Naive thymus-derived CD4-positive, alpha-beta T cell (primary cell): ENCODE measurements at regions not wholly inside any gene's neighbourhood (a gene's known extent, or its start where the extent isn't known, plus 50 kb on each side); places are given as distances from the start of the nearest gene placed in this dataset.

ENCODE experiments used
- ATAC-seq: fragments of 150-1000 bp; cut with Tn5 transposase; 2 replicates; pipeline ENCODE4 v1.10.0; 2021; ENCODE audit warnings: mild to moderate bottlenecking, moderate library complexity
- CTCF ChIA-PET: fragments of 350-600 bp; sonication (Branson Sonifier 250); formaldehyde crosslinking; loops from one replicate; lab custom pipeline; 2021; ENCODE audit warnings: antibody characterized with exemption; lab: Charles Lee
- POLR2A ChIA-PET: fragments of 350-600 bp; sonication (Branson Sonifier 250); formaldehyde crosslinking; loops from one replicate; lab custom pipeline; 2021; ENCODE audit warnings: antibody characterized with exemption, inconsistent platforms; lab: Charles Lee
- DNase-seq, 9 donors: peaks; one replicate each; pipeline versions ENCODE4 v3.0.0 to v3.0.0-alpha.2; 2020 to 2022; ENCODE audit warnings: mixed read lengths in 1 of 9
- H3K27ac ChIP-seq: one replicate; pipeline ENCODE4 v1.7.0; 2013; ENCODE audit warnings: mild to moderate bottlenecking, low read depth, low read length, moderate library complexity
- H3K27me3 ChIP-seq, 2 donors: one replicate each; pipeline ENCODE4 v1.7.0; 2013; ENCODE audit warnings: low read length in 2 of 2, mild to moderate bottlenecking in 2 of 2, moderate library complexity in 2 of 2; ENCODE audit not compliant: control insufficient read depth in 2 of 2, insufficient read depth in 2 of 2
- H3K36me3 ChIP-seq, 3 experiments: 1 replicate in 2 of 3; 2 replicates in 1 of 3; pipeline ENCODE4 v1.7.0; 2013; ENCODE audit warnings: low read length in 3 of 3, mild to moderate bottlenecking in 3 of 3, moderate library complexity in 1 of 3; ENCODE audit not compliant: insufficient read depth in 3 of 3, control insufficient read depth in 2 of 3
- H3K4me1 ChIP-seq, 2 donors: one replicate each; pipeline ENCODE4 v1.7.0; 2013; ENCODE audit warnings: low read length in 2 of 2, mild to moderate bottlenecking in 2 of 2, moderate library complexity in 1 of 2; ENCODE audit not compliant: control insufficient read depth in 2 of 2, insufficient read depth in 2 of 2
- H3K4me3 ChIP-seq: 2 replicates; pipeline ENCODE4 v1.7.0; 2013; ENCODE audit warnings: mild to moderate bottlenecking, low read length
- H3K9me3 ChIP-seq, 3 experiments: 1 replicate in 2 of 3; 2 replicates in 1 of 3; pipeline ENCODE4 v1.7.0; 2013; ENCODE audit warnings: low read length in 3 of 3; ENCODE audit not compliant: control insufficient read depth in 2 of 3
- H3K27ac Mint-ChIP-seq, 9 donors: one replicate each; pipeline ENCODE4 v1.8.0; 2020 to 2022; ENCODE audit warnings: mixed read lengths in 9 of 9, mild to moderate bottlenecking in 8 of 9, moderate library complexity in 5 of 9, inconsistent platforms in 2 of 9
- H3K27me3 Mint-ChIP-seq, 5 donors: one replicate each; pipeline ENCODE4 v1.8.0; 2021 to 2022; ENCODE audit warnings: mixed read lengths in 5 of 5, mild to moderate bottlenecking in 1 of 5
- H3K36me3 Mint-ChIP-seq, 5 donors: one replicate each; pipeline ENCODE4 v1.8.0; 2020 to 2022; ENCODE audit warnings: mixed read lengths in 5 of 5, mild to moderate bottlenecking in 3 of 5, inconsistent platforms in 1 of 5
- H3K4me1 Mint-ChIP-seq, 7 donors: one replicate each; pipeline ENCODE4 v1.8.0; 2020 to 2022; ENCODE audit warnings: mixed read lengths in 7 of 7, mild to moderate bottlenecking in 3 of 7, inconsistent platforms in 1 of 7
- H3K4me3 Mint-ChIP-seq, 10 donors: one replicate each; pipeline ENCODE4 v1.8.0; 2020 to 2022; ENCODE audit warnings: mild to moderate bottlenecking in 10 of 10, mixed read lengths in 10 of 10, moderate library complexity in 6 of 10, inconsistent platforms in 2 of 10
- H3K9me3 Mint-ChIP-seq, 11 donors: one replicate each; pipeline ENCODE4 v1.8.0; 2020 to 2022; ENCODE audit warnings: mixed read lengths in 11 of 11, mild to moderate bottlenecking in 4 of 11, inconsistent platforms in 1 of 11, moderate library complexity in 1 of 11
- intact Hi-C, 2 donors: fragments of 100-400 bp; cut with micrococcal nuclease; formaldehyde crosslinking; loops; one replicate each; pipeline ENCODE4 v1.15.1; 2023

DNA sequence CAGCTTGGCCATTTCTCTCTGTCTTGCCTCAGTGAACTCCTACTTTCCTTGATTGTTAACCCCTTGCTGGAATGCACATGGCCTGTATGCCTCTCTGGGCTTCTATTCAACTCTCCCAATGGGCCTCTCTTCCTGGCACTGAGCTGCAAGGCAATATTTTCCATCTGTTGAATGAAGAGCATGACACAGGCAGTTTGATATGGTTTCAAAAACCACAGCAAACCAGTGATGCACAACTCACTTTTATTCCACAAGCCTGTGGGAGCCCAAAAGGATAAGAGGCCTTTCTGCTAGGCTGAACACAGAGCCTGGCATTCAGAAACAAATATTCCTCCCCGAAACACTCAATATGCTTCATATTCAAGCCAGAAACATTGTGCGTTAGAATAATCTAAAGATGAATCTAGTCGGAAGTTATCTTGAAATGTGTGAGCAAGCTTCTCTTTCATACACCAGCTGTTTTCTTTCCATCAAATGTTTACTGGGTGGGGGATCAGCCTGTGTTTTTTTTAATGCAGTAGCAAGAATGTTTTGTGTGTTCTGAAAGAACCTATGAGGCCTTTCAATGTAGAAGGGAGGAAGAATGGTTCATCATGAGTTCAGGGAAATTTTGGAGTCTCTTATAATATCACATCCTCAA lies 443.1 kb upstream of the SPRY2 start:
- Mint-ChIP-seq H3K4me3 (no peak overlapping the region), H3K27me3 (no peaks in the 10 kb centered on the region), H3K4me1 (no peaks in the 10 kb centered on the region), H3K36me3 (no peaks in the 10 kb centered on the region), H3K27ac (no peak overlapping the region), H3K9me3 (peaks cover 0 to 5% (median 0%) of the 10 kb centered on the region in 11 donors)
- no peak for DNase-seq
- H3K27ac ChIP-seq = no peak overlapping the region
- POLR2A ChIA-PET = no interaction called here
- no peaks in the 10 kb centered on the region for H3K4me1 ChIP-seq
- CTCF ChIA-PET = no interaction called here
- ATAC-seq = no peak
- H3K9me3 ChIP-seq = no peaks in the 10 kb centered on the region
- H3K27me3 ChIP-seq = no peaks in the 10 kb centered on the region
- no peaks in the 10 kb centered on the region for H3K36me3 ChIP-seq
- intact Hi-C loops = no loop called here
- no peak overlapping the region for H3K4me3 ChIP-seq

- Mint-ChIP-seq H3K27me3 (no peaks in the 10 kb centered on the region), H3K27ac (no peak overlapping the region), H3K4me3 (no peak overlapping the region), H3K4me1 (no peaks in the 10 kb centered on the region), H3K36me3 (no peaks in the 10 kb centered on the region), H3K9me3 (peaks cover 0 to 5% (median 0%) of the 10 kb centered on the region in 11 donors)
- intact Hi-C loops = no loop called here
- ChIA-PET CTCF (no interaction called here), POLR2A (no interaction called here)
- H3K36me3 ChIP-seq = no peaks in the 10 kb centered on the region
- H3K9me3 ChIP-seq = no peaks in the 10 kb centered on the region
- H3K27me3 ChIP-seq = no peaks in the 10 kb centered on the region
- no peak overlapping the region for H3K4me3 ChIP-seq
- DNase-seq (no peak), ATAC-seq (no peak)
- H3K4me1 ChIP-seq = no peaks in the 10 kb centered on the region
- H3K27ac ChIP-seq = no peak overlapping the region
Measured at GRCh38 chr13:80782441-80782840, 441.5 kb upstream of the SPRY2 start.

DNA sequence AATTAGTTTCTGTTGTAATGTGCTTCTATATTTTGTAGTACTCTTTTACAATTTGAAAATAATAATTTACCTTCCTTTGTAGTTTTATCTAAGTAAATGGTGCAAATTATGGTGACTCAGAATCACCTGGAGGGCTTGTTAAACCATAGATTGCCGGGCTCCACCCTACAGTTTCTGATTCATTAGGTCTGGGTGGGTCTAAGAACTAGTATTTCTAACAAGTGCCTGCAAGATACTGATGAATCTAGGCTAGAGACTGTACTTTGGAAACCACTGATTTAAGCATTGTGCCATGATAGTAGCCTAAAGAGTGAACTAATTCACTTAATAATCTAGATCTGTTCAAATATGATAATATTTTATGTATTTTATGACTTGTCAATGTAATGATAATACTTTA lies 437.4 kb upstream of the SPRY2 start:
- Histone ChIP-seq H3K9me3 (no peaks in the 10 kb centered on the region), H3K4me3 (no peak overlapping the region), H3K4me1 (no peaks in the 10 kb centered on the region), H3K36me3 (no peaks in the 10 kb centered on the region), H3K27ac (no peak overlapping the region), H3K27me3 (no peaks in the 10 kb centered on the region)
- intact Hi-C loops = no loop called here
- ChIA-PET POLR2A (no interaction called here), CTCF (no interaction called here)
- ATAC-seq (no peak), DNase-seq (no peak)
- Mint-ChIP-seq H3K4me1 (no peaks in the 10 kb centered on the region), H3K9me3 (peaks cover 0 to 6% (median 0%) of the 10 kb centered on the region in 11 donors), H3K27ac (no peak overlapping the region), H3K27me3 (no peaks in the 10 kb centered on the region), H3K36me3 (no peaks in the 10 kb centered on the region), H3K4me3 (no peak overlapping the region)

DNA sequence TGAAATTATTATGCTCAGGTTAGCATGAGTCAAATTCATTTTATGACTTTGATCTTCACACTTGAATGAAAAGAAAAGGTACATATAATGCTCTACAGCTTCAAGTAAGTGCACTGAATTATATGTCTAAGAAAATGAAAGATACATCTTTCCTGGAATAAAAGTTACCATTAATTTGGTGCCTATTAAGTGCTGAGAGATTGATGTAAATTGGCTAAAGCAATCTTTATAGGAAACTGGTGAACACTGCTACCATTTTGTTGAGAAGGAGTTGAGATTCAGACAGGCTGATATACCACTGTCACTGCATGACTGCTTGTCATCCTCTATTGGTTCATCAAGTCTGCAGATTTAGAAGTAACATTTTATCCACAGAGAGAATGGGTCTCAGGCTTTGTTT lies 416.8 kb upstream of the SPRY2 start:
- POLR2A ChIA-PET = no interaction called here
- CTCF ChIA-PET = no interaction called here

GRCh38 chr13:80755910-80756309 lies 415.0 kb upstream of the SPRY2 start:
- Histone ChIP-seq H3K4me3 (no peak overlapping the region), H3K27me3 (no peaks in the 10 kb centered on the region), H3K9me3 (no peaks in the 10 kb centered on the region), H3K36me3 (no peaks in the 10 kb centered on the region), H3K27ac (no peak overlapping the region), H3K4me1 (no peaks in the 10 kb centered on the region)
- intact Hi-C loops = no loop called here
- H3K27me3 Mint-ChIP-seq = no peaks in the 10 kb centered on the region
- H3K4me3 Mint-ChIP-seq = no peak overlapping the region
- ChIA-PET CTCF (no interaction called here), POLR2A (no interaction called here)
- DNase-seq (no peak), ATAC-seq (no peak)
- H3K27ac Mint-ChIP-seq = no peak overlapping the region
- H3K4me1 Mint-ChIP-seq = peaks cover 0 to 4% (median 0%) of the 10 kb centered on the region in 7 donors
- peaks cover 0 to 21% (median 3%) of the 10 kb centered on the region in 11 donors for H3K9me3 Mint-ChIP-seq
- no peaks in the 10 kb centered on the region for H3K36me3 Mint-ChIP-seq

More for the DNA sequence above, 416.8 kb upstream of the SPRY2 start:
- H3K4me3 Mint-ChIP-seq = no peak overlapping the region
- H3K36me3 ChIP-seq = no peaks in the 10 kb centered on the region
- H3K27ac ChIP-seq = no peak overlapping the region
- H3K36me3 Mint-ChIP-seq = peaks cover 0 to 3% (median 0%) of the 10 kb centered on the region in 5 donors
- no peak for DNase-seq
- H3K27ac Mint-ChIP-seq = no peak overlapping the region
- peaks cover 0 to 15% (median 0%) of the 10 kb centered on the region in 11 donors for H3K9me3 Mint-ChIP-seq
- no peaks in the 10 kb centered on the region for H3K9me3 ChIP-seq
- no peaks in the 10 kb centered on the region for H3K27me3 ChIP-seq
- H3K4me1 ChIP-seq = no peaks in the 10 kb centered on the region
- intact Hi-C loops = no loop called here
- H3K4me1 Mint-ChIP-seq = no peaks in the 10 kb centered on the region
- H3K27me3 Mint-ChIP-seq = no peaks in the 10 kb centered on the region
- ATAC-seq = no peak
- no peak overlapping the region for H3K4me3 ChIP-seq

- intact Hi-C loops = no loop called here
- ChIA-PET CTCF (no interaction called here), POLR2A (no interaction called here)
- Mint-ChIP-seq H3K4me3 (no peak overlapping the region), H3K27ac (no peak overlapping the region), H3K4me1 (peaks cover 0 to 4% (median 0%) of the 10 kb centered on the region in 7 donors), H3K27me3 (no peaks in the 10 kb centered on the region), H3K36me3 (no peaks in the 10 kb centered on the region), H3K9me3 (peaks cover 0 to 21% (median 1%) of the 10 kb centered on the region in 11 donors)
- Histone ChIP-seq H3K27me3 (no peaks in the 10 kb centered on the region), H3K27ac (no peak overlapping the region), H3K4me1 (no peaks in the 10 kb centered on the region), H3K9me3 (no peaks in the 10 kb centered on the region), H3K36me3 (no peaks in the 10 kb centered on the region), H3K4me3 (no peak overlapping the region)
- ATAC-seq (no peak), DNase-seq (no peak)
Measured at GRCh38 chr13:80754441-80754840, 413.5 kb upstream of the SPRY2 start.

- no peak overlapping the region for H3K4me3 Mint-ChIP-seq
- no peaks in the 10 kb centered on the region for H3K27me3 Mint-ChIP-seq
- Histone ChIP-seq H3K9me3 (no peaks in the 10 kb centered on the region), H3K27ac (no peak overlapping the region), H3K36me3 (no peaks in the 10 kb centered on the region), H3K27me3 (no peaks in the 10 kb centered on the region), H3K4me1 (no peaks in the 10 kb centered on the region), H3K4me3 (no peak overlapping the region)
- no peak overlapping the region for H3K27ac Mint-ChIP-seq
- ChIA-PET CTCF (no interaction called here), POLR2A (no interaction called here)
- H3K36me3 Mint-ChIP-seq = no peaks in the 10 kb centered on the region
- ATAC-seq (no peak), DNase-seq (no peak)
- peaks cover 0 to 4% (median 0%) of the 10 kb centered on the region in 7 donors for H3K4me1 Mint-ChIP-seq
- intact Hi-C loops = no loop called here
- H3K9me3 Mint-ChIP-seq = peaks cover 0 to 21% (median 1%) of the 10 kb centered on the region in 11 donors
Measured at GRCh38 chr13:80753866-80754265, 412.9 kb upstream of the SPRY2 start.
